Prostate gland (tissue), 2 donors: ENCODE measurements at regions not wholly inside any gene's neighbourhood (a gene's known extent, or its start where the extent isn't known, plus 50 kb on each side); places are given as distances from the start of the nearest gene placed in this dataset.

Experiments used
- CTCF ChIP-seq, 4 experiments: fragments of 200-600 bp in 2 of 4; fragments of 450-650 bp in 2 of 4; sonication (generic) in 2 of 4; IDR thresholded peaks; 1 replicate in 3 of 4; 2 replicates in 1 of 4; pipeline ENCODE4 v1.5.1; 2016 to 2019; ENCODE audit warnings: antibody characterized with exemption in 4 of 4, mild to moderate bottlenecking in 2 of 4, moderate library complexity in 2 of 4
- POLR2A ChIP-seq: fragments of 450-650 bp; IDR thresholded peaks from one replicate; pipeline ENCODE4 v1.6.1; 2016; ENCODE audit warnings: antibody characterized with exemption, mild to moderate bottlenecking
- POLR2AphosphoS5 ChIP-seq: sonication (generic); formaldehyde crosslinking; IDR thresholded peaks from one replicate; pipeline ENCODE4 v1.6.1; 2017; ENCODE audit warnings: antibody characterized with exemption

- TF ChIP-seq CTCF (IDR thresholded peaks at IDR 0.05) (no peak), POLR2AphosphoS5 (no peak), POLR2A (no peak)
Measured at GRCh38 chr13:85500696-85501256, 298.4 kb downstream of the SLITRK6 start.
